ENCODE measurements at regions not wholly inside any gene's neighbourhood (a gene's known extent, or its start where the extent isn't known, plus 50 kb on each side); places are given as distances from the start of the nearest gene placed in this dataset.

DNA sequence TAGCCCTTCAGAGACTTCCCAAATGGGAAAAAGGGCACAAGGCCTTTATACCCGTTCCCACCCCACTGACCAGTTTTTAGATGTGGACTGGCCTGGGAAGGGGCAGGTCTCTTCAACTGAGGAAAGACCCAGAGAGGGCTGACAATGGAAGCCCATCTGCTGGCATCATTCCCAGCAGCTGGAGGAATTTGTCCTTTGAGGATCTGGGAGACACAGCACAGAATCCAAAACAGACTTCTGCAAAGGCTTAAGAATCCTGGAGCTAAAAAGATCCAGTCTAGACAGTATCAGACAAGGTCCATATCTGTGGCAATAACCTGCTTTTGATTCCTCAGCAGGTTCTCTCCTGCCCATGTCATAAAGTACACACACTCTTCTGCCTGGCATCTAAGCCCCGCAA is 329.2 kb downstream of the TMEM167A start (continued):
- no peak for TF ChIP-seq CHCHD3 (CRISPR knock-in tag; IDR thresholded peaks at IDR 0.05)
- TF ChIP-seq HDAC3 (IDR thresholded peaks at IDR 0.05; ENCODE audit: borderline replicate concordance, partially characterized antibody), result no peak
- TF ChIP-seq ZNF316 (IDR thresholded peaks at IDR 0.05), result no peak
- TF ChIP-seq DACH1 (IDR thresholded peaks at IDR 0.05; ENCODE audit: partially characterized antibody), result no peak
- TF ChIP-seq MXI1 (IDR thresholded peaks at IDR 0.05; ENCODE audit: low read depth, low read length), result no peak
- no peak for TF ChIP-seq KLF10 (CRISPR knock-in tag; IDR thresholded peaks at IDR 0.05)

DNA sequence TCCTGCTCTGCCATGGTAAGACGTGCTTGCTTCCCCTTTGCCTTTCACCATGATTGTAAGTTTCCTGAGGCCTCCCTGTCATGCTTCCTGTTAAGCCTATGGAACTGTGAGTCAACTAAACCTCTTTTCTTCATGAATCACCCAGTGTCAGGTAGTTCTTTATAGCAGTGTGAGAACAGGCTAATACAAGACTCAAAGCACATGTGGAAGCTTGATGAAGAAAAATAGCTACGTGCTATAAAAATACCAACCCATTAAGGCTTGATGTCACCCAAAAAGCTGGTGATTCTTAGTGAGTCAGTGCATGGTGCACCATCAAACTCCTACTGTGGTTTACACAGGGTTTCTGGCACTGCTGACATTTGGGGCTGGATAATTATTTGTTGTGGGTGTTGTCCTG is 332.2 kb downstream of the TMEM167A start:
- no TSS peak for BruUV-seq (replicated peaks)
- H3K9me1 ChIP-seq (ENCODE audit: control insufficient read depth, insufficient read depth, low read length), result no peaks in the 10 kb centered on the region
- H3K4me1 ChIP-seq (replicated peaks in 1 of 2; ENCODE audit: control insufficient read depth in 2 of 2, insufficient read depth in 2 of 2, low read length in 2 of 2), result no peaks in the 10 kb centered on the region
- ChIA-PET POLR2A (no interaction called here), CTCF (ENCODE audit: low intra/inter-chr PET ratio) (no interaction called here)
- no peak for ATAC-seq
- H2AFZ ChIP-seq (ENCODE audit: low read depth, low read length), result no peak overlapping the region
- 3% methylated on average over 2 of the region's 2 CpGs for WGBS (ENCODE audit: insufficient coverage, low coverage, missing lambda C conversion rate)
- FAIRE-seq, result no peak
- no peaks in the 10 kb centered on the region for H3K36me3 ChIP-seq (ENCODE audit: control insufficient read depth, insufficient read depth, low read length)
- TF ChIP-seq AFF4 (CRISPR knock-in tag; IDR thresholded peaks at IDR 0.05), result no peak
- TF ChIP-seq ZNF324 (CRISPR knock-in tag; IDR thresholded peaks at IDR 0.05), result no peak
- no peak for TF ChIP-seq SAP30 (IDR thresholded peaks at IDR 0.05; ENCODE audit: borderline replicate concordance, insufficient read depth, low read depth, low read length, poor library complexity, severe bottlenecking)
- TF ChIP-seq CHCHD3 (CRISPR knock-in tag; IDR thresholded peaks at IDR 0.05), result no peak
- no peak for TF ChIP-seq ZNF12 (CRISPR knock-in tag; IDR thresholded peaks at IDR 0.05)
- TF ChIP-seq STAT6 (CRISPR knock-in tag; IDR thresholded peaks at IDR 0.05), result no peak
- TF ChIP-seq ZKSCAN3 (CRISPR knock-in tag; IDR thresholded peaks at IDR 0.05), result no peak
- no peak for TF ChIP-seq SNRNP70 (optimal IDR thresholded peaks at IDR 0.05; ENCODE audit: low read depth, low read length)
- H3K79me2 ChIP-seq (ENCODE audit: control insufficient read depth, insufficient read depth, low read length), result no peaks in the 10 kb centered on the region
- no peak overlapping the region for H3K9ac ChIP-seq (ENCODE audit: insufficient read depth in 1 of 2, low read depth in 2 of 2, low read length in 2 of 2)
- DNase-seq (ENCODE audit: extremely low read depth in 1 of 4, low spot score in 3 of 4), result no peak
- in situ Hi-C loops (cut with MboI), result no loop called here
- intact Hi-C loops (cut with micrococcal nuclease), result no loop called here
- no peaks in the 10 kb centered on the region for H4K20me1 ChIP-seq (replicated peaks; ENCODE audit: control insufficient read depth, insufficient read depth, low read length)
- H3K4me2 ChIP-seq (ENCODE audit: insufficient read depth, low read length), result no peak overlapping the region
- no peaks in the 10 kb centered on the region for H3K9me3 ChIP-seq (replicated peaks; ENCODE audit: control insufficient read depth, insufficient read depth, low read depth, low read length)
- H3K27ac ChIP-seq (ENCODE audit: extremely low read depth, low read depth, low read length), result no peak overlapping the region
- H3K4me3 ChIP-seq, result no peak overlapping the region
- H3K27me3 ChIP-seq (ENCODE audit: control insufficient read depth in 2 of 2, insufficient read depth in 2 of 2, low read length in 2 of 2), result peaks cover 0 to 11% of the 10 kb centered on the region in 2 experiments; a peak in 3 of 5 replicates
